ENCODE measurements at regions not wholly inside any gene's neighbourhood (a gene's known extent, or its start where the extent isn't known, plus 50 kb on each side); places are given as distances from the start of the nearest gene placed in this dataset.

- TF ChIP-seq LCOR (CRISPR knock-in tag; IDR thresholded peaks at IDR 0.05): no peak
- peak; percentile 17; the same call in 1 of the 2 replicates for TF ChIP-seq ARID1B (IDR thresholded peaks at IDR 0.05)
- 0 out of 2 replicates have a peak, but pooled peaks have one; percentile 24 for TF ChIP-seq GATAD2A (IDR thresholded peaks at IDR 0.05)
- no peak for TF ChIP-seq HSF4 (CRISPR knock-in tag; IDR thresholded peaks at IDR 0.05; ENCODE audit: borderline replicate concordance)
- TF ChIP-seq MCM3 (IDR thresholded peaks at IDR 0.05): no peak
- TF ChIP-seq, protein P1, sequence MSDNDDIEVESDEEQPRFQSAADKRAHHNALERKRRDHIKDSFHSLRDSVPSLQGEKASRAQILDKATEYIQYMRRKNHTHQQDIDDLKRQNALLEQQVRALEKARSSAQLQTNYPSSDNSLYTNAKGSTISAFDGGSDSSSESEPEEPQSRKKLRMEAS (CRISPR knock-in tag; IDR thresholded peaks at IDR 0.05): 0 out of 2 replicates have a peak, but pooled peaks have one; percentile 31
- TF ChIP-seq ARID4B (CRISPR knock-in tag; IDR thresholded peaks at IDR 0.05): no peak
- 0 out of 2 replicates have a peak, but pooled peaks have one; percentile 3 for TF ChIP-seq CBFA2T2 (conservative IDR thresholded peaks at IDR 0.05)
- TF ChIP-seq, protein P2, sequence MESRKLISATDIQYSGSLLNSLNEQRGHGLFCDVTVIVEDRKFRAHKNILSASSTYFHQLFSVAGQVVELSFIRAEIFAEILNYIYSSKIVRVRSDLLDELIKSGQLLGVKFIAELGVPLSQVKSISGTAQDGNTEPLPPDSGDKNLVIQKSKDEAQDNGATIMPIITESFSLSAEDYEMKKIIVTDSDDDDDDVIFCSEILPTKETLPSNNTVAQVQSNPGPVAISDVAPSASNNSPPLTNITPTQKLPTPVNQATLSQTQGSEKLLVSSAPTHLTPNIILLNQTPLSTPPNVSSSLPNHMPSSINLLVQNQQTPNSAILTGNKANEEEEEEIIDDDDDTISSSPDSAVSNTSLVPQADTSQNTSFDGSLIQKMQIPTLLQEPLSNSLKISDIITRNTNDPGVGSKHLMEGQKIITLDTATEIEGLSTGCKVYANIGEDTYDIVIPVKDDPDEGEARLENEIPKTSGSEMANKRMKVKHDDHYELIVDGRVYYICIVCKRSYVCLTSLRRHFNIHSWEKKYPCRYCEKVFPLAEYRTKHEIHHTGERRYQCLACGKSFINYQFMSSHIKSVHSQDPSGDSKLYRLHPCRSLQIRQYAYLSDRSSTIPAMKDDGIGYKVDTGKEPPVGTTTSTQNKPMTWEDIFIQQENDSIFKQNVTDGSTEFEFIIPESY (CRISPR knock-in tag; IDR thresholded peaks at IDR 0.05): peak; percentile 45; the same call in 1 of the 2 replicates
Observed at GRCh38 chr1:212158912-212159796, 123.6 kb downstream of the DTL start (continued).
